Muscle layer of duodenum (tissue), 2 donors: ENCODE measurements at regions not wholly inside any gene's neighbourhood (a gene's known extent, or its start where the extent isn't known, plus 50 kb on each side); places are given as distances from the start of the nearest gene placed in this dataset.

ENCODE experiments used
- H3K27ac ChIP-seq: one replicate; pipeline ENCODE4 v1.7.0; 2013; ENCODE audit warnings: mild to moderate bottlenecking, low read length
- H3K27me3 ChIP-seq: one replicate; pipeline ENCODE4 v1.7.0; 2013; ENCODE audit warnings: low read depth, mild to moderate bottlenecking, control low read depth, low read length
- H3K36me3 ChIP-seq, 2 donors: one replicate each; pipeline ENCODE4 v1.7.0; 2013; ENCODE audit warnings: low read length in 2 of 2, control low read depth in 1 of 2, mild to moderate bottlenecking in 1 of 2; ENCODE audit not compliant: insufficient read depth in 2 of 2, control insufficient read depth in 1 of 2
- H3K4me1 ChIP-seq, 2 donors: one replicate each; pipeline ENCODE4 v1.7.0; 2013; ENCODE audit warnings: low read length in 2 of 2, mild to moderate bottlenecking in 2 of 2, control low read depth in 1 of 2, moderate library complexity in 1 of 2; ENCODE audit not compliant: insufficient read depth in 2 of 2, control insufficient read depth in 1 of 2
- H3K4me3 ChIP-seq, 2 donors: one replicate each; pipeline ENCODE4 v1.7.0; 2013; ENCODE audit warnings: low read length in 2 of 2, low read depth in 1 of 2, mild to moderate bottlenecking in 1 of 2
- H3K9me3 ChIP-seq, 2 donors: one replicate each; pipeline ENCODE4 v1.7.0; 2013; ENCODE audit warnings: low read length in 2 of 2, control low read depth in 1 of 2, mild to moderate bottlenecking in 1 of 2; ENCODE audit not compliant: control insufficient read depth in 1 of 2
- donor health status: healthy.

GRCh38 chr10:42962902-42963231, 114.0 kb upstream of the RET start:
- H3K4me1 ChIP-seq = peaks cover 0 to 20% of the 10 kb centered on the region in 2 donors
- H3K4me3 ChIP-seq = no peak overlapping the region
- no peak overlapping the region for H3K27ac ChIP-seq
- H3K9me3 ChIP-seq = no peaks in the 10 kb centered on the region
- no peaks in the 10 kb centered on the region for H3K27me3 ChIP-seq
- H3K36me3 ChIP-seq = no peaks in the 10 kb centered on the region

GRCh38 chr10:42963312-42963711, 113.6 kb upstream of the RET start:
- Histone ChIP-seq H3K27me3 (no peaks in the 10 kb centered on the region), H3K4me3 (no peak overlapping the region)

GRCh38 chr10:42969147-42969546, 107.7 kb upstream of the RET start:
- no peaks in the 10 kb centered on the region for H3K36me3 ChIP-seq
- H3K27ac ChIP-seq = no peak overlapping the region
- H3K4me1 ChIP-seq = no peaks in the 10 kb centered on the region
- no peaks in the 10 kb centered on the region for H3K27me3 ChIP-seq
- no peak overlapping the region for H3K4me3 ChIP-seq
- no peaks in the 10 kb centered on the region for H3K9me3 ChIP-seq

More at GRCh38 chr10:42963312-42963711, 113.6 kb upstream of the RET start:
- H3K4me1 ChIP-seq = peaks cover 0 to 20% of the 10 kb centered on the region in 2 donors
- H3K9me3 ChIP-seq = no peaks in the 10 kb centered on the region
- H3K27ac ChIP-seq = no peak overlapping the region
- no peaks in the 10 kb centered on the region for H3K36me3 ChIP-seq

- no peaks in the 10 kb centered on the region for H3K36me3 ChIP-seq
- H3K4me3 ChIP-seq = no peak overlapping the region
- no peak overlapping the region for H3K27ac ChIP-seq
- no peaks in the 10 kb centered on the region for H3K9me3 ChIP-seq
- H3K4me1 ChIP-seq = no peaks in the 10 kb centered on the region
- no peaks in the 10 kb centered on the region for H3K27me3 ChIP-seq
Observed at GRCh38 chr10:42969909-42970308, 107.0 kb upstream of the RET start.

- Histone ChIP-seq H3K36me3 (no peaks in the 10 kb centered on the region), H3K4me1 (no peaks in the 10 kb centered on the region), H3K27me3 (no peaks in the 10 kb centered on the region), H3K9me3 (no peaks in the 10 kb centered on the region), H3K27ac (no peak overlapping the region), H3K4me3 (no peak overlapping the region)
Observed at GRCh38 chr10:42970451-42971250, 106.2 kb upstream of the RET start.

GRCh38 chr10:42971251-42971599, 105.6 kb upstream of the RET start:
- Histone ChIP-seq H3K4me3 (no peak overlapping the region), H3K36me3 (no peaks in the 10 kb centered on the region), H3K4me1 (no peaks in the 10 kb centered on the region), H3K9me3 (no peaks in the 10 kb centered on the region), H3K27ac (no peak overlapping the region), H3K27me3 (no peaks in the 10 kb centered on the region)

GRCh38 chr10:42972946-42973345, 103.9 kb upstream of the RET start:
- no peak overlapping the region for H3K27ac ChIP-seq
- no peaks in the 10 kb centered on the region for H3K9me3 ChIP-seq
- H3K27me3 ChIP-seq = no peaks in the 10 kb centered on the region
- H3K4me1 ChIP-seq = no peaks in the 10 kb centered on the region
- no peaks in the 10 kb centered on the region for H3K36me3 ChIP-seq
- no peak overlapping the region for H3K4me3 ChIP-seq

GRCh38 chr10:42973411-42973810, 103.5 kb upstream of the RET start:
- H3K27ac ChIP-seq = no peak overlapping the region
- H3K36me3 ChIP-seq = no peaks in the 10 kb centered on the region
- no peak overlapping the region for H3K4me3 ChIP-seq
- no peaks in the 10 kb centered on the region for H3K4me1 ChIP-seq
- no peaks in the 10 kb centered on the region for H3K27me3 ChIP-seq
- H3K9me3 ChIP-seq = no peaks in the 10 kb centered on the region

GRCh38 chr10:42973870-42974692, 102.8 kb upstream of the RET start:
- H3K27me3 ChIP-seq = no peaks in the 10 kb centered on the region
- no peak overlapping the region for H3K4me3 ChIP-seq
- no peaks in the 10 kb centered on the region for H3K9me3 ChIP-seq
- no peaks in the 10 kb centered on the region for H3K4me1 ChIP-seq
- no peaks in the 10 kb centered on the region for H3K36me3 ChIP-seq
- no peak overlapping the region for H3K27ac ChIP-seq

- H3K9me3 ChIP-seq = no peaks in the 10 kb centered on the region
- no peaks in the 10 kb centered on the region for H3K4me1 ChIP-seq
- no peak overlapping the region for H3K4me3 ChIP-seq
- H3K36me3 ChIP-seq = no peaks in the 10 kb centered on the region
- no peak overlapping the region for H3K27ac ChIP-seq
- no peaks in the 10 kb centered on the region for H3K27me3 ChIP-seq
Observed at GRCh38 chr10:42974693-42975002, 102.2 kb upstream of the RET start.

GRCh38 chr10:42975005-42975493, 101.8 kb upstream of the RET start:
- no peak overlapping the region for H3K27ac ChIP-seq
- H3K4me1 ChIP-seq = no peaks in the 10 kb centered on the region
- H3K9me3 ChIP-seq = no peaks in the 10 kb centered on the region
- no peak overlapping the region for H3K4me3 ChIP-seq
- H3K27me3 ChIP-seq = no peaks in the 10 kb centered on the region
- no peaks in the 10 kb centered on the region for H3K36me3 ChIP-seq
